Urothelium cell line (cell line): ENCODE measurements at regions not wholly inside any gene's neighbourhood (a gene's known extent, or its start where the extent isn't known, plus 50 kb on each side); places are given as distances from the start of the nearest gene placed in this dataset.

Experiments used
- DNase-seq: peaks from one replicate; pipeline ENCODE4 v3.0.0; 2011; ENCODE audit warnings: low spot score, mixed read lengths
- FAIRE-seq: peaks from 2 replicates; lab custom pipeline; 2011; peaks lifted over from hg19 to GRCh38; lab: Jason Lieb, UNC

GRCh38 chr18:77969972-77970371 is 720.3 kb downstream of the GALR1 start:
- FAIRE-seq (no peak), DNase-seq (no peak)

DNA sequence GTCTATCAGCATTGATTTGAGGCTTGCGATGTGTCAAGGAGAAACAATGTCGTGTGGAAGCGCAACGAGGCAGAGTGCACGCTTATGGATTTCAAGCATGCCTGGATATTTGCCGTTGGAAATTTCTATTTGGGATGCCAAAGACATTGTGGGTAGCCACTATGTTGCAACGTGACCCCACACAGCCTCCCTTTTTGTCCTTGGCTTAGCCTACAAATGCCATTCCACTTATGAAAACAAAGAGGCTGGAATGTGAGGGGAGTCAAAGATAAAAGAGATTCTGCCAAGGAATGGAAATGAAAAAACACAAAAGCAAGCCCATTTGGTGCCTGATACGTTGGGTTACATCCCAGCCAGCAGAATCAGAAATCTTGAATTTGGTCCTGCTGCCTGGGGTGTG is 721.2 kb downstream of the GALR1 start:
- DNase-seq (peak; percentile 41), FAIRE-seq (no peak)

DNA sequence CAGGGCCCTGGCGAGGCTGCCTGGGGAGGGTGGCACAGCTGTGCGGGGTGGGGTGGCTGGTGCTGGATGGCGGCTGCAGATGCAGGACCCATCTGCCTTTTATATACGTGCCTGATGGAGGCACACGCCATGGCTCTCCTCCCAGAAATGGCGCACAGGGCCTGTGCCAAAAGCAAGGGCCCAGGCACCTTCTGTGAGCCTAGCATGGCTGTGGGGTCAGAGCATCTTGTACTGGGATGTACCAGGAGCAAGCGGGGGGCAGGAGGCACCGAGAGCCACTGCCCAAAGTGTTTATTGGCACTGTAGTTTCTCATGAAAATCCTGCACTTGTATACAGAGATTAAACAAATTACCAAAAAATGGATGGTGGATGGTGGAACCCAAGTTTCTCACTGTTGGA is 724.1 kb downstream of the GALR1 start:
- FAIRE-seq (no peak), DNase-seq (no peak)

DNA sequence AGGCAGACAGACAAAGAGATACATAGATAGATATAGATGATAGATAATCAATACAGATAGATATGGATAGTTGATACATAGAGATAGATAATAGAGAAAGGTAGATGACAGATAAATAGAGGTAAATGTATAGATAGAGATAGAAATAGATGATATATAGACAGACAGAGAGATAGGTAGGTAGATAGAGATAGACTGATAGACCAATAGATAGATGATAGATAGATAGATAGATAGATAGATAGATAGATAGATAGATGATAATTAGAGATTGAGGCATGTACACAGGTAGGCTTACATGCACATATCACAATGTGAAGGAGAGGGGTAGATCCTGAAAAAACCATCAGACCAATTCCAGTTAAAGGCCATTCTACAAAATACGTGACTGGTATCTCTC is 724.7 kb downstream of the GALR1 start:
- FAIRE-seq (no peak), DNase-seq (no peak)

DNA sequence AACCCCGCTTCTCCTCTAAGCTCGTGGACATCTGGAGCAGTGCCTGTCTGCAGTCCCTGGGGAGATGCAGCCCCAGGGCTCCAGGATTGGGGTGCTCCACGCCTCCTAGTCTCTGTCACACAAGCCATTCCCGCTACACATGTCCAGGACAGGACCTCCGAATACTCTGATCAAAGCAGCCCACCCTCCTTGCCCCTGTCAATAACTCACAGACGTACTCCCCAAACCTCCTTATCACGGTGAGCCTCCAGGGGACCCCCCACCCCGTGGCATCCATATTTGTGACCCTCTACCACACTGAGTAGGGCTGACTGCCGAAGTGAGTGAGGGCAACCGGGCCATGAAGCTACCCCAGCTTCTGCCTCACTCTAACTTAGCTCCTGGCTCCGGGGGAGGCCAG is 727.7 kb downstream of the GALR1 start:
- DNase-seq (no peak), FAIRE-seq (no peak)

DNA sequence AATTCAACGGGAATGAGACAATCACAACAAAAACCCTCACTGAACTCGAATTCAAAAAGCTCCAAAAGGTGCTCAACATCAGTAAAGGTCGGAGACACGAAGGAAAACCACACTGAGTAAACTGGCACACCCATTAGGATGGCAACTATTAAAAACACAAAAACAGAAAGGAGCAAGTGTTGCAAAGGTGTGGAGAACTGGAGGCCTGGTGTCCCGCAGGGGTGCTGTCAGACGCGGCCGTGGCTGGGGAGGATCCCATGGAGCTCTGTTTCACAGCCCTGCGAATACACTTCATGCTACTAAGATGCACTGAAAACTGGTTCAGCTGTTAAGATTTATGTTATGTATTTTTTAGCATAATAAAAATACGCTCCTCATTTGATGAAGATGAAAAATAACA is 730.6 kb downstream of the GALR1 start:
- FAIRE-seq (no peak), DNase-seq (no peak)

- peak; percentile 13 for FAIRE-seq
- DNase-seq = no peak
These were observed 732.2 kb downstream of the GALR1 start for GRCh38 chr18:77981874-77982273.

- FAIRE-seq = no peak
These were observed 733.6 kb downstream of the GALR1 start for GRCh38 chr18:77983270-77983669.

GRCh38 chr18:77984178-77984577 is 734.5 kb downstream of the GALR1 start:
- DNase-seq (no peak), FAIRE-seq (no peak)

More at GRCh38 chr18:77983270-77983669, 733.6 kb downstream of the GALR1 start:
- no peak for DNase-seq

GRCh38 chr18:77984833-77985232 is 735.2 kb downstream of the GALR1 start:
- DNase-seq (no peak), FAIRE-seq (peak; percentile 98)

DNA sequence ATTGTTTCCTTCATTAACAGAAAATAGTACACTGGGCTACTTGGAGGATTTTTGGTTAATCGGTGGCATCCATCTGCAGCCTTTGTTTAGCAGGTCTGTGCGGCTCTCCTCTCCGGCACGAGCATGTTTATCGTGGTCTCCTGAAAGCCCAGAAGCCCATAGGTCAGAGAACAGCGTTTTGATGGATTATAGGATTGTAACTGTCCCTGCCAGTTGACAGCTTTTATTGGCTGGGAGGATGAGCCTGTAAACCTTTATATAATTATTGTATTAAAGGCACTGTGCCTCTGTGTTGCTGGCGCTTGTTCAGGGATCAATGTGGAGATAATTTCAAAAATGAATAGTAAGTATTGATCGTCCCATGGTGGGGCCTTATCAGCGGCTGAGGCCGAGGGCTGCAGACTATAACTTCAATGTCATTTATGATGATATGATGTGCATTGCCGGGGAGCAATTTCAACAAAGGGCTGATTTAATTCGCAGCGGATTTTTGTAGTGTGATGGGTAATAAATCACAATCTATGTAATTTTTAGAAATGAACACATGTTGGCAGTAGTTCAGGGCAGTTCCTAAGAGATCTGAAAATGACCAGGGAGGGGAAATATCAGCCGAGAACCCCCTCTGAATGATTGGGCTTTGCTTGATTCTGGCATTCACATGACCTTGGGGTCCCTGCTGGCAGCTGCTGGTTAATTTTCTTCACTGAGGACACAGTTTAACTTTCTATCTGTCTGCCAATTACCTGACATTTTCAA is 736.1 kb downstream of the GALR1 start:
- no peak for DNase-seq
- FAIRE-seq = no peak

DNA sequence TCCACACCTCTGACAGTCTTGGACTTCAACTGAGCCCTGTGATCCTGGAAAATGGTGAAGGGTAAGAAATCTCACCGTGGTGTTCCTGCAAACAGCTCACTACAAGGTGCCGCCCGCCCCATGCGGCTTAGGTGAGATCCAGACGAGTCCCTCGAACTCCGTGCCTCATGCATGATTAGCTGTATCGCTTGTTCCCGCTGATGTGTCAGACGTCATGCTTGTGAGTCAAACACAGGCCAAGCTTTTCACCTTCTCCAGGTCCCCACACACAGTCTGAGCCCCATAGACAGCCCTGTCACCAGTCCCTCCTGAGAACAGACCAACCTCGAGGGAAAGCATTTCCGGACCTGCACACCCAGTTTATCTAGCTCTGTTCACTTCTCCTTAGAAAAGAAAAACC is 740.5 kb downstream of the GALR1 start:
- FAIRE-seq = no peak
- no peak for DNase-seq

- FAIRE-seq (no peak), DNase-seq (no peak)
These were observed 741.3 kb downstream of the GALR1 start for GRCh38 chr18:77990901-77991300.

DNA sequence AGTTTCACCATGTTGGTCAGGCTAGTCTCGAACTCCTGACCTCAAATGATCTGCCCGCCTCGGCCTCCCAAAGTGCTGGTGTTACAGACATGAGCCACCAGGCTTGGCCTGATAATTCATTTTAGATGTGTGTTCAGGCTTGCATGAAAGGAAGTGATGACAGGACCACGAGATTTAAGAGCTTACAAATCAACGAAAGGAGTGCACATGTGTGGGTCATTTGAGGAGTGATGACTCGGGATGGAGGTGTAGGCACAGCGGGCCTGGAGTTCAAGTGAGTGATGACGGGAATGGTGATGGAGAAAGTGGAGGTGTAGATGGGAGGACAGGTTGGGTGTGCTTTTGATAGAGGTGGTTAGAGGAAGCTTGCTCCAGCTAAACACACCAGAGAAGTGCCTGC is 742.4 kb downstream of the GALR1 start:
- DNase-seq = no peak
- peak; percentile 44 for FAIRE-seq

- peak; percentile 48 for DNase-seq
- FAIRE-seq = no peak
These were observed 743.7 kb downstream of the GALR1 start for GRCh38 chr18:77993188-77993981.

- DNase-seq (no peak), FAIRE-seq (no peak)
These were observed 745.9 kb downstream of the GALR1 start for GRCh38 chr18:77995593-77995992.

GRCh38 chr18:77996737-77997136 is 747.1 kb downstream of the GALR1 start:
- DNase-seq = no peak
- FAIRE-seq = no peak

DNA sequence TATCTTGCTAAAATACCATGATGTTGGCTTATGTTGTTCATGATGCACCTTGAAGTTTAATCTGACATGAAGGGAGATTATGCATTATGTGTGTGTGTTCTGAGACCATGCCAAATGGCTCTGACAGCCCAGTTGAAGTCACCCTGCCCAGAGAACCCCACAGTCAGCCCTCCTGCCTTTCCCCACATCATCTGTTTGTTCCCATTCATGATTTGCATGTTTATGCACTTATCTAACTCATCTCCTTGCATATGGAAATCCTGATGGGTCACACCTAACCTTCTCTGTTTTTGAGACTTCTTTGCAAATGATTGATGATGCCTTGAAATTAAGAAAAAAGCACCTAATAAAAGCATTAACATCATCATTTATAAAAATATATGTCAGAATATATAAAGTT is 752.2 kb downstream of the GALR1 start:
- FAIRE-seq (peak; percentile 5), DNase-seq (no peak)

- FAIRE-seq (no peak), DNase-seq (no peak)
These were observed 756.5 kb downstream of the GALR1 start for GRCh38 chr18:78006006-78006773.

DNA sequence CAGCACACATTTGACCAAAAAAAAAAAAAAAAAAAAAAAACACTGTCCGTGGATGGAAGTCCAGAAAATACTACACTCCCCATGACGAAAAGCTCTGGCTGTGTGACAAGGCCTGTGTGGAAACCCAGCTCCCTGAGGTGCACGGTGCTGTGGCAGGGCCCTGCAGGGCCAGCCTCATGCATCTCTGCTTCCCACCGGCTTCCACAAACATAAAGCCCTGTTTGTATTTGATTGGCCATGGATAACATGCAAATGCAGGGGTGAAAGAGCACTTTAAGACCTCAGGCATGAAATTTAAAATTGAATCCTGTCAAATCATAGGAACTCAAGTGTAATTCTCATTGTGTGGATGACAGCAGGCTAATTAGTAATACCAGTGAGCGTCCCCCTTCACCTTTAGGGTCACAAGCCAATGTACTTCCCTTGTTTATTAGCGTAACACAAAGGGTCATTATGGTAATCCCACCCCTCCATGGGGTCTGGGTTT is 757.2 kb downstream of the GALR1 start:
- DNase-seq (no peak), FAIRE-seq (no peak)

- FAIRE-seq (no peak), DNase-seq (no peak)
These were observed 760.7 kb downstream of the GALR1 start for GRCh38 chr18:78010363-78010762.
